ENCODE measurements at regions not wholly inside any gene's neighbourhood (a gene's known extent, or its start where the extent isn't known, plus 50 kb on each side); places are given as distances from the start of the nearest gene placed in this dataset.

- no TSS peak for BruUV-seq (replicated peaks)
- WGBS, 2 experiments (ENCODE audit: extremely low coverage in 2 of 2, insufficient read length in 1 of 2): 53% methylated on average over 3 of the region's 4 CpGs; no CpG with 5 or more reads in 1 of the 2 experiments
- Histone ChIP-seq H3K4me2 (ENCODE audit: low read depth, low read length) (no peak overlapping the region), H3K27ac (ENCODE audit: insufficient read depth, low read length) (no peak overlapping the region), H4K5ac (ENCODE audit: low read depth, low read length) (no peak overlapping the region), H2AK9ac (replicated peaks; ENCODE audit: low read depth, low read length, poor library complexity) (no peak overlapping the region), H2BK120ac (ENCODE audit: low read depth, low read length) (no peak overlapping the region), H3K79me1 (ENCODE audit: low read depth in 1 of 2, low read length in 2 of 2) (no peaks in the 10 kb centered on the region), H3K18ac (ENCODE audit: low read depth, low read length) (no peak overlapping the region), H2AFZ (replicated peaks; ENCODE audit: low read length, poor library complexity) (no peak overlapping the region), H3K56ac (ENCODE audit: extremely low read depth, insufficient read depth, low read length) (no peak overlapping the region), H3K4me1 (ENCODE audit: control insufficient read depth, insufficient read depth, low read length) (no peaks in the 10 kb centered on the region), H3K36me3 (ENCODE audit: control insufficient read depth, insufficient read depth, low read length) (no peaks in the 10 kb centered on the region), H2BK20ac (ENCODE audit: low read depth, low read length) (no peak overlapping the region), H3K14ac (replicated peaks; ENCODE audit: low read depth, low read length) (no peak overlapping the region), H3K9ac (ENCODE audit: low read depth, low read length) (no peak overlapping the region), H4K20me1 (ENCODE audit: insufficient read depth, low read length) (no peaks in the 10 kb centered on the region), H3K9me1 (ENCODE audit: insufficient read depth, low read length) (no peaks in the 10 kb centered on the region), H3K4me3 (ENCODE audit: insufficient read depth, low read depth, low read length) (no peak overlapping the region), H3K4ac (ENCODE audit: low read depth, low read length) (no peak overlapping the region), H2AK5ac (ENCODE audit: low read depth, low read length) (no peak overlapping the region), H3K9me3 (ENCODE audit: control insufficient read depth, insufficient read depth, low read length) (no peaks in the 10 kb centered on the region), H2BK15ac (ENCODE audit: low read depth, low read length) (no peak overlapping the region), H2BK5ac (ENCODE audit: low read depth, low read length, poor library complexity, severe bottlenecking) (no peak overlapping the region), H4K91ac (ENCODE audit: insufficient read depth, low read depth, low read length) (no peak overlapping the region), H3K23ac (ENCODE audit: low read depth, low read length) (no peak overlapping the region), H3K27me3 (ENCODE audit: control insufficient read depth, insufficient read depth, low read length) (no peaks in the 10 kb centered on the region), H4K8ac (ENCODE audit: low read depth in 2 of 2, low read length in 2 of 2) (no peak overlapping the region)
- DNase-seq (no peak), ATAC-seq (ENCODE audit: low read depth) (no peak)
- TF ChIP-seq BHLHE40 (IDR thresholded peaks at IDR 0.05; ENCODE audit: low read depth, low read length): no peak
- no peak for TF ChIP-seq FOS (IDR thresholded peaks at IDR 0.05; ENCODE audit: low read depth, low read length)
- TF ChIP-seq MAFK (IDR thresholded peaks at IDR 0.05; ENCODE audit: low read depth, low read length): no peak
- TF ChIP-seq CTCF (conservative IDR thresholded peaks at IDR 0.05; ENCODE audit: low read depth, low read length): no peak
- no peak for TF ChIP-seq CEBPB (IDR thresholded peaks at IDR 0.05; ENCODE audit: low read depth, low read length)
- no peak for TF ChIP-seq USF2 (IDR thresholded peaks at IDR 0.05; ENCODE audit: low read depth, low read length)
- no peak for TF ChIP-seq SMC3 (IDR thresholded peaks at IDR 0.05; ENCODE audit: low read depth, low read length)
- TF ChIP-seq RAD21 (IDR thresholded peaks at IDR 0.05; ENCODE audit: low read length): no peak
- no peak for TF ChIP-seq ELK1 (IDR thresholded peaks at IDR 0.05; ENCODE audit: borderline replicate concordance, low read depth, low read length)
- TF ChIP-seq POLR2A (IDR thresholded peaks at IDR 0.05; ENCODE audit: low read depth, low read length): no peak
- TF ChIP-seq RCOR1 (IDR thresholded peaks at IDR 0.05; ENCODE audit: insufficient replicate concordance, low read length): no peak
- TF ChIP-seq CHD1 (IDR thresholded peaks at IDR 0.05; ENCODE audit: low read depth, low read length): no peak
- TF ChIP-seq MXI1 (IDR thresholded peaks at IDR 0.05; ENCODE audit: borderline replicate concordance, low read depth, low read length): no peak
- no peak for TF ChIP-seq MAZ (IDR thresholded peaks at IDR 0.05; ENCODE audit: borderline replicate concordance, low read depth, low read length)
- TF ChIP-seq RFX5 (IDR thresholded peaks at IDR 0.05; ENCODE audit: low read depth, low read length): no peak
- no peak for TF ChIP-seq NFE2L2 (IDR thresholded peaks at IDR 0.05; ENCODE audit: low read depth, low read length)
- intact Hi-C loops (cut with micrococcal nuclease) (no loop called here), dilution Hi-C loops (cut with HindIII; ENCODE audit: low sequenced_read_pairs, unreplicated experiment) (no loop called here), in situ Hi-C loops (cut with MboI; ENCODE audit: low sequenced_read_pairs) (no loop called here)
- ChIA-PET POLR2A (ENCODE audit: unreplicated experiment) (no interaction called here), CTCF (no interaction called here)
Measured at GRCh38 chr7:65820287-65820950, 52.5 kb upstream of the VKORC1L1 start.

All from IMR-90 (cell line).